ENCODE measurements at regions not wholly inside any gene's neighbourhood (a gene's known extent, or its start where the extent isn't known, plus 50 kb on each side); places are given as distances from the start of the nearest gene placed in this dataset.

- no TSS peak for BruUV-seq (replicated peaks)
- H3K9me3 ChIP-seq (ENCODE audit: low read length), result no peaks in the 10 kb centered on the region
- POLR2A ChIA-PET, result no interaction called here
- TF ChIP-seq CTCF (conservative IDR thresholded peaks at IDR 0.05; ENCODE audit: low read length), result no peak
- no peak for TF ChIP-seq EZH2phosphoT487 (IDR thresholded peaks at IDR 0.05; ENCODE audit: borderline replicate concordance, low read depth, low read length)
- no peaks in the 10 kb centered on the region for H3K36me3 ChIP-seq (ENCODE audit: insufficient read depth, low read length)
- H3K79me2 ChIP-seq (ENCODE audit: insufficient read depth, low read depth, low read length), result no peaks in the 10 kb centered on the region
- H2AFZ ChIP-seq (ENCODE audit: low read length), result no peak overlapping the region
- CTCF ChIA-PET (ENCODE audit: unreplicated experiment), result no interaction called here
- H3K4me2 ChIP-seq (ENCODE audit: low read length), result no peak overlapping the region
- intact Hi-C loops (cut with micrococcal nuclease; ENCODE audit: unreplicated experiment), result no loop called here
- no peaks in the 10 kb centered on the region for H4K20me1 ChIP-seq (ENCODE audit: insufficient read depth, low read length)
- H3K9me2 ChIP-seq (ENCODE audit: insufficient read depth, low read length), result no peaks in the 10 kb centered on the region
- no peak for DNase-seq (ENCODE audit: low spot score)
- H3K4me1 ChIP-seq (ENCODE audit: insufficient read depth, low read length, poor library complexity, severe bottlenecking), result no peaks in the 10 kb centered on the region
- no peak overlapping the region for H3K27ac ChIP-seq (ENCODE audit: low read depth, low read length, poor library complexity, severe bottlenecking)
- H3K4me3 ChIP-seq (ENCODE audit: low read depth, low read length, poor library complexity, severe bottlenecking), result no peak overlapping the region
Observed at GRCh38 chr11:8790968-8791367, 108.4 kb downstream of the RPL27A start.

DNA sequence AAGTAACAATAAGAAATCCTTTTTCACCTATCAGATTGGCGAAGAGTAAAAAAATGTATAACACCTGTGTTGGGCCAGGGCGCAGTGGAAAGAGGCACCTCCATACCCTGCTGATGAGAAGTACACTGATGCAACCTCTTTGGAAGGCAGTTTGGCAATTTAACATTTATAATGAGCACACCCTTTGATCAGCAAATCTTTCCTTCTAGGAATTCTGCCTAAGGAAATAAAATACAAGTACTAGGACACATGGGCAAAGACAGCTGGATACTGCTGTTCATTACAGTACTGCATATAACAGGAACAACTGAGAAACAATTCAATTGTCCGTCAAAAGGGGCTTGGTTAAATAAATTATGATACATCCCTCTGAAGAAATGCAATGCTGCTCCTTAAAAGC lies 110.1 kb downstream of the RPL27A start:
- Histone ChIP-seq H3K4me2 (ENCODE audit: low read length) (no peak overlapping the region), H2AFZ (ENCODE audit: low read length) (no peak overlapping the region), H3K9me3 (ENCODE audit: low read length) (no peaks in the 10 kb centered on the region), H3K36me3 (ENCODE audit: insufficient read depth, low read length) (no peaks in the 10 kb centered on the region), H3K4me3 (ENCODE audit: low read depth, low read length, poor library complexity, severe bottlenecking) (no peak overlapping the region), H3K79me2 (ENCODE audit: insufficient read depth, low read depth, low read length) (no peaks in the 10 kb centered on the region), H3K27ac (ENCODE audit: low read depth, low read length, poor library complexity, severe bottlenecking) (no peak overlapping the region), H4K20me1 (ENCODE audit: insufficient read depth, low read length) (no peaks in the 10 kb centered on the region), H3K4me1 (ENCODE audit: insufficient read depth, low read length, poor library complexity, severe bottlenecking) (no peaks in the 10 kb centered on the region), H3K9me2 (ENCODE audit: insufficient read depth, low read length) (no peaks in the 10 kb centered on the region)
- ChIA-PET POLR2A (no interaction called here), CTCF (ENCODE audit: unreplicated experiment) (no interaction called here)
- TF ChIP-seq EZH2phosphoT487 (IDR thresholded peaks at IDR 0.05; ENCODE audit: borderline replicate concordance, low read depth, low read length) (no peak), CTCF (conservative IDR thresholded peaks at IDR 0.05; ENCODE audit: low read length) (no peak)
- BruUV-seq (replicated peaks), result no TSS peak
- DNase-seq (ENCODE audit: low spot score), result no peak
- intact Hi-C loops (cut with micrococcal nuclease; ENCODE audit: unreplicated experiment), result no loop called here

DNA sequence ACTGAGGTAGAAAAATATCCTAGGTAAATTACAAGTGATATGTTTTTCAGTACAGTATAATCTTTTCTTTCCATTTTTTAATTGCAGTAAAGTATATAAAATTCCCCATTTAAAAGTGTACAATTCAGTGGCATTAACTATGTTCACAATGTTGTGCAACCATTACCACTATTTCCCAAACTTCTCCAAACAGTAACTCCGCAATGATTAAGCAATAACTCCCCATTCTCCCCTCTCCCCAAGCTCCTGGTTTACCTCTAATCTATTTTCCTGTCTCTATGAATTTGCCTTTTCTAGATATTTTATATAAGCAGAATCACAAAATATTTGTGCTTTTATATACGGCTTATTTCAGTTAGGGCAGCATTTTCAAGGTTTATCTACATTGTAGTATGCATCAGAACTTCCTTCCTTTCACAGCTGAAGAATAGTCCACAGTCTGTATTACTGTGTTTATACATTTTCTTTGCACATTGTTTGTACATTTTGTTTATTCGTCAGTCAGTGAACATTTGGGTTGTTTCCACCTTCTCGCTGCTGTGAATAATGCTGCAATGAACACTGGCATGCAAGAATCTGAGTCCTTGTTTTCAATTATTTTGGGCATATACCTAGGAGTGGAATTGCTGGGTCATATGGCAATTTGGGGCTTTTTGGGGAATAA lies 110.7 kb downstream of the RPL27A start:
- Histone ChIP-seq H3K9me3 (ENCODE audit: low read length) (no peaks in the 10 kb centered on the region), H3K36me3 (ENCODE audit: insufficient read depth, low read length) (no peaks in the 10 kb centered on the region), H3K4me3 (ENCODE audit: low read depth, low read length, poor library complexity, severe bottlenecking) (no peak overlapping the region), H4K20me1 (ENCODE audit: insufficient read depth, low read length) (no peaks in the 10 kb centered on the region), H3K4me1 (ENCODE audit: insufficient read depth, low read length, poor library complexity, severe bottlenecking) (no peaks in the 10 kb centered on the region), H3K9me2 (ENCODE audit: insufficient read depth, low read length) (no peaks in the 10 kb centered on the region), H3K27ac (ENCODE audit: low read depth, low read length, poor library complexity, severe bottlenecking) (no peak overlapping the region), H3K79me2 (ENCODE audit: insufficient read depth, low read depth, low read length) (no peaks in the 10 kb centered on the region), H2AFZ (ENCODE audit: low read length) (no peak overlapping the region), H3K4me2 (ENCODE audit: low read length) (no peak overlapping the region)
- intact Hi-C loops (cut with micrococcal nuclease; ENCODE audit: unreplicated experiment), result no loop called here
- no peak for TF ChIP-seq CTCF (conservative IDR thresholded peaks at IDR 0.05; ENCODE audit: low read length)
- no peak for TF ChIP-seq EZH2phosphoT487 (IDR thresholded peaks at IDR 0.05; ENCODE audit: borderline replicate concordance, low read depth, low read length)
- ChIA-PET CTCF (ENCODE audit: unreplicated experiment) (no interaction called here), POLR2A (no interaction called here)
- no TSS peak for BruUV-seq (replicated peaks)
- no peak for DNase-seq (ENCODE audit: low spot score)

Data from OCI-LY7 (cell line).